Gastroesophageal sphincter (tissue), 3 donors: ENCODE measurements at regions not wholly inside any gene's neighbourhood (a gene's known extent, or its start where the extent isn't known, plus 50 kb on each side); places are given as distances from the start of the nearest gene placed in this dataset.

Source experiments
- POLR2A ChIP-seq, 2 donors: fragments of 450-650 bp; IDR thresholded peaks; one replicate each; pipeline ENCODE4 v1.6.1; 2017; ENCODE audit warnings: antibody characterized with exemption in 2 of 2, mild to moderate bottlenecking in 2 of 2, moderate library complexity in 1 of 2
- TF ChIP-seq, protein P1 (sequence below), 4 experiments: fragments of 200-600 bp in 2 of 4; fragments of 450-650 bp in 2 of 4; sonication (generic) in 1 of 4; IDR thresholded peaks; one replicate each; pipeline ENCODE4 v1.5.1; 2017 to 2019; ENCODE audit warnings: antibody characterized with exemption in 4 of 4, mild to moderate bottlenecking in 2 of 4, moderate library complexity in 2 of 4

DNA sequence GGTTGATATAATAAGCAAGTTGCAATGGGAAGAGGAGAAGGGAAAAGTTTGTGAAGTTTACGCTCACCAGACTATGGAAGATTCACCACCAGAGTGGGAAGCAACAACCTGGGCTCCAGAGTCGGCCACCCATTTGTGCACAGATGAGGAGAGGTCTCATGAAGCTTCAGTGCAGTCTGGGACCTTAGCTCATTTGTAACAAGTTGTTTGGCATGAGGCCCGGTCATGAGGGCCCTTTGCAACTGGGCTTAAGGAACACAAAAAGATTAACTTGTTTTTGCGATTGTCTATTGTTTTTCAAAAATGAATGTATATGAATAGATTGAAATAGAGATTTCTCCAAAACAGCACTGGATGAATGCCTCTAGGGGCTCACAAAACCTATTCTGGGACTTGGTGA lies 94.2 kb downstream of the ZNF737 start:
- TF ChIP-seq, protein P1, sequence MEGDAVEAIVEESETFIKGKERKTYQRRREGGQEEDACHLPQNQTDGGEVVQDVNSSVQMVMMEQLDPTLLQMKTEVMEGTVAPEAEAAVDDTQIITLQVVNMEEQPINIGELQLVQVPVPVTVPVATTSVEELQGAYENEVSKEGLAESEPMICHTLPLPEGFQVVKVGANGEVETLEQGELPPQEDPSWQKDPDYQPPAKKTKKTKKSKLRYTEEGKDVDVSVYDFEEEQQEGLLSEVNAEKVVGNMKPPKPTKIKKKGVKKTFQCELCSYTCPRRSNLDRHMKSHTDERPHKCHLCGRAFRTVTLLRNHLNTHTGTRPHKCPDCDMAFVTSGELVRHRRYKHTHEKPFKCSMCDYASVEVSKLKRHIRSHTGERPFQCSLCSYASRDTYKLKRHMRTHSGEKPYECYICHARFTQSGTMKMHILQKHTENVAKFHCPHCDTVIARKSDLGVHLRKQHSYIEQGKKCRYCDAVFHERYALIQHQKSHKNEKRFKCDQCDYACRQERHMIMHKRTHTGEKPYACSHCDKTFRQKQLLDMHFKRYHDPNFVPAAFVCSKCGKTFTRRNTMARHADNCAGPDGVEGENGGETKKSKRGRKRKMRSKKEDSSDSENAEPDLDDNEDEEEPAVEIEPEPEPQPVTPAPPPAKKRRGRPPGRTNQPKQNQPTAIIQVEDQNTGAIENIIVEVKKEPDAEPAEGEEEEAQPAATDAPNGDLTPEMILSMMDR (IDR thresholded peaks at IDR 0.05), result no peak
- no peak for TF ChIP-seq POLR2A (IDR thresholded peaks at IDR 0.05)
